ENCODE measurements at regions not wholly inside any gene's neighbourhood (a gene's known extent, or its start where the extent isn't known, plus 50 kb on each side); places are given as distances from the start of the nearest gene placed in this dataset.

DNA sequence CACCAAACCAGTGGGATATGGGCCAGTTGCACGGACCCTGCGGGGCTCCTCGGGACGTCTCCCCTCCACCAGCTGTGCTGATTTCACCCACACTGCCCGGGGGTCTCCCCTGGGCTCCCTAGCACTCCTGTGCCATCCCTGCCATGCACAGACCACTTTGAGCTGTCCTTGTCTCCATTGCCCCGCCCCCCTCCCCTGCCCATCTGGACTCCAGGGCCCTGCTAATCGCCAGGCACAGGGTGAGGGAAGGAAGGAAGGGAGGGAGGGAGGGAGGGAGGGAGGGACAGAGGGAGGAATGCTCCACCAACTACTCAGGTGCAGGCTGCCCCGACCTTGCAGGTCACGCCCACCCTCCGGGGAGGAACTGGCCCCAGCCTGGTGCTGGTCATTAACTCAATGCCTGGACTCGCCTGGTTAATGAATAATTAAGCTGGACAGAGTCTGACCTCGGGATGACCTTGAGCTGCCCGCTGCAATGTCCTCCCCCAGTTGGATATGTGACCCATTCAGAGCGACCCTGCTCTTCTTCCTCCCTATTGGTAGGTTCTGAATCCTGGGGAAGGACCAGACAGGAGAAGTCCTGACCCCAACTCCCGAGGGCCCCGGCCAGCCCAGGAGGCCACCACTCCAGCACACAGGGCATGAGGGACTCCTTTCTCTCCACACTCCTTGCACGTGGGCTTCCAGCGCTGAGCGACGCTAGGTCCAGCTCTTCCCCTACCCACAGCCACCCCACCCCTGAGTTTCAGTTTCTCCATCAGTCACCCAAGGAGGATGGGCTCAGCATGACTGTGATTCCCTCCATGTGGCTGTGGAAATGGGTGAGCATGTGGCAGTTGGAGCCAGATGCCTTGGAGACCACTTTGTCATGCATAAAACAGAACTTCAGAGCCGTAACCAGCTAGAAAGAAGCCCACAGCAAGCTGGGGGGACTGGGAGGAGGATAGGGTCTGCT lies 62.1 kb downstream of the C9orf50 start:
- Histone ChIP-seq H3K27ac (replicated peaks) (no peak overlapping the region), H3K27me3 (ENCODE audit: insufficient read depth, poor library complexity, severe bottlenecking) (no peaks in the 10 kb centered on the region), H3K4me3 (replicated peaks; ENCODE audit: insufficient read depth, low read length) (no peak overlapping the region)
- no peak for DNase-seq (ENCODE audit: low read depth in 1 of 2, low spot score in 1 of 2)
- TF ChIP-seq GABPA (IDR thresholded peaks at IDR 0.05; ENCODE audit: low read depth), result no peak
- TF ChIP-seq POLR2AphosphoS5 (IDR thresholded peaks at IDR 0.05; ENCODE audit: low read depth), result no peak
- TF ChIP-seq, protein P1, sequence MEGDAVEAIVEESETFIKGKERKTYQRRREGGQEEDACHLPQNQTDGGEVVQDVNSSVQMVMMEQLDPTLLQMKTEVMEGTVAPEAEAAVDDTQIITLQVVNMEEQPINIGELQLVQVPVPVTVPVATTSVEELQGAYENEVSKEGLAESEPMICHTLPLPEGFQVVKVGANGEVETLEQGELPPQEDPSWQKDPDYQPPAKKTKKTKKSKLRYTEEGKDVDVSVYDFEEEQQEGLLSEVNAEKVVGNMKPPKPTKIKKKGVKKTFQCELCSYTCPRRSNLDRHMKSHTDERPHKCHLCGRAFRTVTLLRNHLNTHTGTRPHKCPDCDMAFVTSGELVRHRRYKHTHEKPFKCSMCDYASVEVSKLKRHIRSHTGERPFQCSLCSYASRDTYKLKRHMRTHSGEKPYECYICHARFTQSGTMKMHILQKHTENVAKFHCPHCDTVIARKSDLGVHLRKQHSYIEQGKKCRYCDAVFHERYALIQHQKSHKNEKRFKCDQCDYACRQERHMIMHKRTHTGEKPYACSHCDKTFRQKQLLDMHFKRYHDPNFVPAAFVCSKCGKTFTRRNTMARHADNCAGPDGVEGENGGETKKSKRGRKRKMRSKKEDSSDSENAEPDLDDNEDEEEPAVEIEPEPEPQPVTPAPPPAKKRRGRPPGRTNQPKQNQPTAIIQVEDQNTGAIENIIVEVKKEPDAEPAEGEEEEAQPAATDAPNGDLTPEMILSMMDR (IDR thresholded peaks at IDR 0.05; ENCODE audit: insufficient read depth, low read length), result no peak
- no peak for TF ChIP-seq SPI1 (IDR thresholded peaks at IDR 0.05; ENCODE audit: borderline replicate concordance, low read depth)
- TF ChIP-seq, protein P2, sequence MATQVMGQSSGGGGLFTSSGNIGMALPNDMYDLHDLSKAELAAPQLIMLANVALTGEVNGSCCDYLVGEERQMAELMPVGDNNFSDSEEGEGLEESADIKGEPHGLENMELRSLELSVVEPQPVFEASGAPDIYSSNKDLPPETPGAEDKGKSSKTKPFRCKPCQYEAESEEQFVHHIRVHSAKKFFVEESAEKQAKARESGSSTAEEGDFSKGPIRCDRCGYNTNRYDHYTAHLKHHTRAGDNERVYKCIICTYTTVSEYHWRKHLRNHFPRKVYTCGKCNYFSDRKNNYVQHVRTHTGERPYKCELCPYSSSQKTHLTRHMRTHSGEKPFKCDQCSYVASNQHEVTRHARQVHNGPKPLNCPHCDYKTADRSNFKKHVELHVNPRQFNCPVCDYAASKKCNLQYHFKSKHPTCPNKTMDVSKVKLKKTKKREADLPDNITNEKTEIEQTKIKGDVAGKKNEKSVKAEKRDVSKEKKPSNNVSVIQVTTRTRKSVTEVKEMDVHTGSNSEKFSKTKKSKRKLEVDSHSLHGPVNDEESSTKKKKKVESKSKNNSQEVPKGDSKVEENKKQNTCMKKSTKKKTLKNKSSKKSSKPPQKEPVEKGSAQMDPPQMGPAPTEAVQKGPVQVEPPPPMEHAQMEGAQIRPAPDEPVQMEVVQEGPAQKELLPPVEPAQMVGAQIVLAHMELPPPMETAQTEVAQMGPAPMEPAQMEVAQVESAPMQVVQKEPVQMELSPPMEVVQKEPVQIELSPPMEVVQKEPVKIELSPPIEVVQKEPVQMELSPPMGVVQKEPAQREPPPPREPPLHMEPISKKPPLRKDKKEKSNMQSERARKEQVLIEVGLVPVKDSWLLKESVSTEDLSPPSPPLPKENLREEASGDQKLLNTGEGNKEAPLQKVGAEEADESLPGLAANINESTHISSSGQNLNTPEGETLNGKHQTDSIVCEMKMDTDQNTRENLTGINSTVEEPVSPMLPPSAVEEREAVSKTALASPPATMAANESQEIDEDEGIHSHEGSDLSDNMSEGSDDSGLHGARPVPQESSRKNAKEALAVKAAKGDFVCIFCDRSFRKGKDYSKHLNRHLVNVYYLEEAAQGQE (IDR thresholded peaks at IDR 0.05; ENCODE audit: insufficient replicate concordance, low read depth), result no peak

DNA sequence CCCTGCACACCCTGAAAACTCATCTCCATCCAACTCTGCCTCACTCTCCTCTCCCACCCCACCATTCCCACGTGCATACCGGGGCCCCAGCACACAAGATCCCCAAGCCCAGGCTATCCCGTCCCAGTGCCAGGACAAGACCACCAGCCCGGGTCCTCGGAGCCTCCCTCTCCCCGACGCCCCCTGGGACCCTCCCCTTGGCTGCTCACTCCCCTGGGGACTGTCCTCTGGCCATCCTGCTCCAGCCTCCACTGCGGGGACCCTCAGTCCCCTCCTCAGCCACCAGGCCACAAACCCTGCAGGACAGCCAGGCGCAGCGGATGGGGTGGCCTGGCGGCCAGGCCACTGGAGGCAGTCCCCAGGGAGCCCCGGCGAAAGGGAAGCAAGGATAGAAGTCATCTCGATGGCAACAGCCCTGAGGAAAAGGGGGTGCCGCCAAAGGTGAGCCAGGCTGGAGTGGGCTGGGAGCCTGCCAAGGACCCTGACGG lies 62.8 kb downstream of the C9orf50 start:
- Histone ChIP-seq H3K4me3 (replicated peaks; ENCODE audit: insufficient read depth, low read length) (no peak overlapping the region), H3K27ac (replicated peaks) (no peak overlapping the region), H3K27me3 (ENCODE audit: insufficient read depth, poor library complexity, severe bottlenecking) (no peaks in the 10 kb centered on the region)
- TF ChIP-seq, protein P1 (IDR thresholded peaks at IDR 0.05; ENCODE audit: insufficient read depth, low read length), result no peak
- TF ChIP-seq, protein P2 (IDR thresholded peaks at IDR 0.05; ENCODE audit: insufficient replicate concordance, low read depth), result no peak
- TF ChIP-seq SPI1 (IDR thresholded peaks at IDR 0.05; ENCODE audit: borderline replicate concordance, low read depth), result no peak
- TF ChIP-seq GABPA (IDR thresholded peaks at IDR 0.05; ENCODE audit: low read depth), result no peak
- no peak for TF ChIP-seq POLR2AphosphoS5 (IDR thresholded peaks at IDR 0.05; ENCODE audit: low read depth)
- no peak for DNase-seq (ENCODE audit: low read depth in 1 of 2, low spot score in 1 of 2)

DNA sequence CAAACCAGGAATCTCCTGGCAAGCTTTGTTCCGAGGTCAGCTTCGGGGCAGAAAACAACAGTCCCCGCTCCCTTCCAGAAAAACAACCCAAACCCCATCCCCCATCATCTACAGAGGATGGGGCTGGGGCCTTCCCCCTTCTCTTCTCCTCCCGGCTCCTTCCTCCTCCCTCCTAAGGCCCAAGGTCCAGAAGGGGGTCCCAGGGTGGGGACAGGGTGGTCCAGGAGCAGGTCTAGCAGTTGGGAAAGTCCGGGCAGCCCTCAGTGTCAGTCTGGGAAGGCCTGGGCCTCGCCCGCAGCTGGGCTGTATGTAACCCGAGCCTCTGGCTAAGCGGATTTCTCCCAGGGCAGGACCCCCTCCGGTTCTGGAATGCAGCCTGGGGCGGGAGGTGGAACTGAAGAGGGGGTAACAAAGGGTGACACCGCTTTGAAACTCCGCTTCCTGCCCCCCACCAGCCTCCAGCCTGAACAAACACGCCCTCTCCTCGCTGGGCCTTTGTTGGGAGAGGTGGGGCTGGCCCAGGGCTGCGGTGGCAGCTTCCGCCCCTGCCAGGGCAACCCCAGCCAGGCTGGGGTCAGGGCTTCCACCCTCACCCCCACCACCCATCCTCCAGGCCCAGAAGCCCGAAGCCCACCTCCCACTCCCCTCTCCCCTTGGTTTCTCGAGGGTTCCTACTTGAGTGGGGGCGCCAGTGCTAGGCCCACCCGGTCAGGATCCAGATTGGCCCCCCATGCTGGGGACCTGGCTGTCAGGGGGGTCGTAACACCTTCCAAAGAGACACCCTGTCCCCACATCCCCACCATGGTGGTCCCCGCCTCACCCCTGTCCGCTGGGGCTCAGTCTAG lies 63.5 kb downstream of the C9orf50 start:
- DNase-seq (ENCODE audit: low read depth in 1 of 2, low spot score in 1 of 2), result no peak
- Histone ChIP-seq H3K4me3 (replicated peaks; ENCODE audit: insufficient read depth, low read length) (no peak overlapping the region), H3K27ac (replicated peaks) (no peak overlapping the region), H3K27me3 (ENCODE audit: insufficient read depth, poor library complexity, severe bottlenecking) (no peaks in the 10 kb centered on the region)
- no peak for TF ChIP-seq SPI1 (IDR thresholded peaks at IDR 0.05; ENCODE audit: borderline replicate concordance, low read depth)
- TF ChIP-seq, protein P2 (IDR thresholded peaks at IDR 0.05; ENCODE audit: insufficient replicate concordance, low read depth), result no peak
- TF ChIP-seq GABPA (IDR thresholded peaks at IDR 0.05; ENCODE audit: low read depth), result no peak
- TF ChIP-seq, protein P1 (IDR thresholded peaks at IDR 0.05; ENCODE audit: insufficient read depth, low read length), result no peak
- no peak for TF ChIP-seq POLR2AphosphoS5 (IDR thresholded peaks at IDR 0.05; ENCODE audit: low read depth)

Data from HL-60 (cell line).